Epithelial cell of esophagus (primary cell): ENCODE measurements at regions not wholly inside any gene's neighbourhood (a gene's known extent, or its start where the extent isn't known, plus 50 kb on each side); places are given as distances from the start of the nearest gene placed in this dataset.

Experiments
- DNase-seq: peaks from one replicate; pipeline ENCODE4 v3.0.0; 2010; ENCODE audit warnings: low read depth
- H3K4me3 ChIP-seq: 2 replicates; pipeline ENCODE4 v1.5.1; 2011; ENCODE audit warnings: mild to moderate bottlenecking, low read length, control low read depth
- CTCF ChIP-seq: IDR thresholded peaks from 2 replicates; pipeline ENCODE4 v1.5.1; 2011; ENCODE audit warnings: low read depth, mild to moderate bottlenecking, low read length, control low read depth, inconsistent platforms; ENCODE audit not compliant: insufficient read depth; ENCODE audit errors: missing control alignments

GRCh38 chr5:135218486-135218755 lies 180.6 kb downstream of the MACROH2A1 start:
- no peak for TF ChIP-seq CTCF
- DNase-seq, result no peak

GRCh38 chr5:135217669-135218485 lies 181.2 kb downstream of the MACROH2A1 start:
- TF ChIP-seq CTCF, result no peak
- no peak for DNase-seq
- H3K4me3 ChIP-seq, result no peak overlapping the region

More at GRCh38 chr5:135218486-135218755, 180.6 kb downstream of the MACROH2A1 start:
- no peak overlapping the region for H3K4me3 ChIP-seq

GRCh38 chr5:135216471-135217343 lies 182.3 kb downstream of the MACROH2A1 start:
- no peak for DNase-seq
- no peak for TF ChIP-seq CTCF
- no peak overlapping the region for H3K4me3 ChIP-seq

- no peak overlapping the region for H3K4me3 ChIP-seq
- no peak for DNase-seq
- no peak for TF ChIP-seq CTCF
Observed at GRCh38 chr5:135215617-135216470, 181.8 kb upstream of the PITX1 start.

GRCh38 chr5:135214897-135215616 lies 181.0 kb upstream of the PITX1 start:
- no peak overlapping the region for H3K4me3 ChIP-seq
- DNase-seq, result peak; percentile 44
- no peak for TF ChIP-seq CTCF

- H3K4me3 ChIP-seq, result no peak overlapping the region
- no peak for DNase-seq
- no peak for TF ChIP-seq CTCF
Observed at GRCh38 chr5:135213466-135214239, 179.6 kb upstream of the PITX1 start.
